C4-2B (cell line): ENCODE measurements at regions not wholly inside any gene's neighbourhood (a gene's known extent, or its start where the extent isn't known, plus 50 kb on each side); places are given as distances from the start of the nearest gene placed in this dataset.

Experiments used
- ZFX ChIP-seq: fragments of 450-650 bp; IDR thresholded peaks from 2 replicates; pipeline ENCODE4 v1.6.1; 2017
- TF ChIP-seq, protein P1 (sequence below): fragments of 450-650 bp; conservative IDR thresholded peaks from 2 replicates; pipeline ENCODE4 v1.5.1; 2017; ENCODE audit warnings: mild to moderate bottlenecking

DNA sequence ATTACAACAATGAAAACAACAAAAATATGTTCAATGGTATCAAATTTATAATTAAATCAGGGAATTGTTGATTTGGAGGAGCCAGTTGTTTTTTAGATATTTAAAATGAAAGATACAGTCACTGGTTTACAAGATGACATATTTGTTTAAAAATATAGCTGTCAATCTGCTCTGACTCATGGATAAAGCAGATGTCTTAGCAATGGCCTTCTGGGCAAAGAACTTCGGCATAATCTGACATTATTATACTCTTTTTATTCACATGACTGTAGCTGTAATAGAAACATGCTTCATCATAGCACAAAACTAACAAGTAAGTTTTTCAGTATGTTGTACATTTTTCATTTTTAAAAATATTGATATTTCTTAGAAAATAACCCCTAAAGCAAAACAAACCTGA is 267.4 kb downstream of the CENPW start:
- TF ChIP-seq, protein P1, sequence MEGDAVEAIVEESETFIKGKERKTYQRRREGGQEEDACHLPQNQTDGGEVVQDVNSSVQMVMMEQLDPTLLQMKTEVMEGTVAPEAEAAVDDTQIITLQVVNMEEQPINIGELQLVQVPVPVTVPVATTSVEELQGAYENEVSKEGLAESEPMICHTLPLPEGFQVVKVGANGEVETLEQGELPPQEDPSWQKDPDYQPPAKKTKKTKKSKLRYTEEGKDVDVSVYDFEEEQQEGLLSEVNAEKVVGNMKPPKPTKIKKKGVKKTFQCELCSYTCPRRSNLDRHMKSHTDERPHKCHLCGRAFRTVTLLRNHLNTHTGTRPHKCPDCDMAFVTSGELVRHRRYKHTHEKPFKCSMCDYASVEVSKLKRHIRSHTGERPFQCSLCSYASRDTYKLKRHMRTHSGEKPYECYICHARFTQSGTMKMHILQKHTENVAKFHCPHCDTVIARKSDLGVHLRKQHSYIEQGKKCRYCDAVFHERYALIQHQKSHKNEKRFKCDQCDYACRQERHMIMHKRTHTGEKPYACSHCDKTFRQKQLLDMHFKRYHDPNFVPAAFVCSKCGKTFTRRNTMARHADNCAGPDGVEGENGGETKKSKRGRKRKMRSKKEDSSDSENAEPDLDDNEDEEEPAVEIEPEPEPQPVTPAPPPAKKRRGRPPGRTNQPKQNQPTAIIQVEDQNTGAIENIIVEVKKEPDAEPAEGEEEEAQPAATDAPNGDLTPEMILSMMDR = no peak
- no peak for TF ChIP-seq ZFX
